Upper lobe of left lung (tissue), 4 donors: ENCODE measurements at regions not wholly inside any gene's neighbourhood (a gene's known extent, or its start where the extent isn't known, plus 50 kb on each side); places are given as distances from the start of the nearest gene placed in this dataset.

Experiments used
- CTCF ChIP-seq, 6 experiments: fragments of 450-650 bp in 4 of 6; fragments of 200-600 bp in 2 of 6; sonication (generic) in 2 of 6; IDR thresholded peaks; one replicate each; pipeline ENCODE4 v1.5.1; 2016 to 2019; ENCODE audit warnings: antibody characterized with exemption in 6 of 6
- POLR2A ChIP-seq, 4 donors: fragments of 450-650 bp; IDR thresholded peaks; one replicate each; pipeline ENCODE4 v1.5.1; 2016 to 2017; ENCODE audit warnings: antibody characterized with exemption in 4 of 4, mild to moderate bottlenecking in 2 of 4
- POLR2AphosphoS5 ChIP-seq, 2 donors: sonication (generic); formaldehyde crosslinking; IDR thresholded peaks; one replicate each; pipeline ENCODE4 v1.5.1; 2017; ENCODE audit warnings: antibody characterized with exemption in 2 of 2

DNA sequence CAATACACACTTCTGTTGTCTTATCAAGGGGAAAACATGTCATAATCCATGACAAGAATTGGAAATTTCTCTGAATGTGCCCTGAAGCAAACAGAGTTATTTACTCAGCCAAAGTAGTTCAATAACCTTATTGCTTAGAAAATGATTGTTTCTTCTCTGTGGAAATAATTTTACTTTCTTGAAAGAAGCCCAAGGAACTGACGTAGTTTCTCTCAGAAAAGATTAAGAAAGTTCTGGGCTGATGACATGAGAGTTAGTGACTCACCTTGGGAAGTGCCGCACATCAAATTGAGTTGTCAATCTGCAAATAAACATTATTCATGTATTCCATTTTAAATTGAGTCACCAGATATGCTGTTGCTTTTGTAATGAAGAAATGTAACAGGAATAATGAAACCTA is 418.6 kb upstream of the LRRC4C start:
- TF ChIP-seq CTCF (IDR thresholded peaks at IDR 0.05), result no peak
- no peak for TF ChIP-seq POLR2AphosphoS5 (IDR thresholded peaks at IDR 0.05)
- TF ChIP-seq POLR2A (IDR thresholded peaks at IDR 0.05), result no peak
